ENCODE measurements at regions not wholly inside any gene's neighbourhood (a gene's known extent, or its start where the extent isn't known, plus 50 kb on each side); places are given as distances from the start of the nearest gene placed in this dataset.
"Not testable (repeated sequence)": the region's sequence is repeated elsewhere in the genome, so short reads cannot be mapped to it uniquely, and the experiment has no call there.

DNA sequence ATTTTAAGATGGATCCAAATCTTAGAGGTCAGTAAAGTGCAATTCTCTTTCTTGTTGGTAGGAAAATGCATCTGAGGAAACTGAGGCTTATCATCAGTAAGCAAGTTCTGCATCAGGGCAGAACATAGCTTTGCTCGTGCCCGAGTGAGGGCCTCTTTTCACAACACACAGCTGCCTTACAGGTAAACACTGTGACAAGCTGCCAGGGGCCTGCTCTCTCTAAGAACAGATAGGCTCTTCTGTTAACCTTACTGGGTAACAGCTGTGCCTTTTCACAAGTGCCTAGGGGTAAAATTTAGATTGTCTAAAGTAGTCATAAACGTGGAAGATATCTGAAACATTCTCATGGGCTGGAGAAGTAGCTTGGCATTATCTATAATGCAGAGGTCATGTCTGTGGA, 118.1 kb downstream of the C3orf38 start:
- in situ Hi-C loops (cut with HindIII; ENCODE audit: low pct_unique_long_range_greater_than_20kb, low sequenced_read_pairs): no loop called here
- DNase-seq (ENCODE audit: low read depth, low spot score): no peak

DNA sequence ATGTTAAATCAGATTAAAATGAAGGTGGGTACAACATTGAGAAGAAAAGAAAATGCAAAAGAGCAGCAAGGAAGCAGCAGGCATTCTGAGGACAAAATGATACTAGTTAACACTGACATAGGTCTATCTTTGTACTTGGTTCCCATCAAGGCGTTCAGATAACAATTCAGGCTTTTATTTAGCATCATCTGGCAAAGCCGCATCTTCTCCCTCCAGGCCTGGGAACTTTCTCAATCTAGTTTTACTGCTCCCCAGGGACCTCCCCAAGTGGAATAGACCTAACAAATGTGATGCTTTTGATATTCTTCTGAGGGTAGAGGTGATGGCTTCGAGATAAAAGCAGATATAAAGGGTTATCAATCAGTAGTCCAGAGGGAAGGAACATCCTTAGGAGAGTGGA, 130.6 kb downstream of the C3orf38 start:
- peak; percentile 79 for DNase-seq (ENCODE audit: low read depth, low spot score)

DNA sequence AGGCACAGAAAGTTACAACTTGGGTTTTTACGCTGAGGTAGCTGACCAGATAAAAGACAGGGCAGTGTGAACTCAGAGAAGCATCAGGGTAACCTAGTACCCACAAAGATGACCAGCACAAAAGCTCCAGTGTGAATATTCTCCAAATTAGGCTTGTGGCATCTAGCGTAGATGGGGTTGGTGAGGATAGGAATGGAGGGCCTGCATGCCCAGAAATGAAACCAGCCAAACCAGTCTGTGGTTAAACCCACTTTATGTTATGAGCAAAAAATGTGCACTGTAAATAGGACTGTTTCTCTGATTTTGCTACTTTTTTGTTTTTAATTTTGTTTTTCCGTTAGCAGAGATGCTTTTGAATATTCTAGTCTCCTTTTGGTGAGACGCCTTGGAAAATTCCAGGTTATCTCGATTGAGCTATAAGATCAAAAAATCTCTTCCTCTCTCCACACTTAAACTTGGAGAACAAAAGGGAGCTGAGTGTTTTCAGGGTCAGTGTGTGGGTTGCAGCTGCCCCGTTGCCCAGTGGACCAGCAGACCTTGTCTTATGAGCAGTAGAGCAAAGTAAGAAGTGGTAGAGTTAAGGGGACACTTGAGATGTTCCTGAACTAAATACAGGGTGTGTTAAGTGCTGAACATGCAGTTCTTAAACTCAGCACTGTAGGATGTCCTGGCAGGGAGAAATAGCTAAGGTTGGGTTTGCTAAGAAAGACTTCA, 132.9 kb downstream of the C3orf38 start:
- in situ Hi-C loops (cut with HindIII; ENCODE audit: low pct_unique_long_range_greater_than_20kb, low sequenced_read_pairs): no loop called here
- DNase-seq (ENCODE audit: low read depth, low spot score): no peak

More for the DNA sequence above, 130.6 kb downstream of the C3orf38 start:
- in situ Hi-C loops (cut with HindIII; ENCODE audit: low pct_unique_long_range_greater_than_20kb, low sequenced_read_pairs): no loop called here

DNA sequence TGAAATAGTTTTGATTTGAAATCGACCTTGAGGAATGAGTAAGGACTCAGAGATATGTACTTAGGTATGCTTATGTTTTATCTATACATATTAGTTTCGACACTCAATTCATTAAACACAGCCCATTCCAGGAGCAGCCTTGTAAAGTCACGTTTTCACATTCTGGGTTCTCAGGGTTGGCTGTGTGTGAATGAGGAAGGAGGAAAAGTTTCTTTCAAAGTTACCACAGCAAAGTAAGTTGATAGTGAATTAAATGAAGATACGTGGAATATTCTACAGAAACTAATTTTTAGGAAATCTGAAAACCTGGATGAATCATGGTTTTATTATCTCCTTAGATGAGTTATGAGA, 133.5 kb downstream of the C3orf38 start:
- in situ Hi-C loops (cut with HindIII; ENCODE audit: low pct_unique_long_range_greater_than_20kb, low sequenced_read_pairs): no loop called here
- DNase-seq (ENCODE audit: low read depth, low spot score): no peak

DNA sequence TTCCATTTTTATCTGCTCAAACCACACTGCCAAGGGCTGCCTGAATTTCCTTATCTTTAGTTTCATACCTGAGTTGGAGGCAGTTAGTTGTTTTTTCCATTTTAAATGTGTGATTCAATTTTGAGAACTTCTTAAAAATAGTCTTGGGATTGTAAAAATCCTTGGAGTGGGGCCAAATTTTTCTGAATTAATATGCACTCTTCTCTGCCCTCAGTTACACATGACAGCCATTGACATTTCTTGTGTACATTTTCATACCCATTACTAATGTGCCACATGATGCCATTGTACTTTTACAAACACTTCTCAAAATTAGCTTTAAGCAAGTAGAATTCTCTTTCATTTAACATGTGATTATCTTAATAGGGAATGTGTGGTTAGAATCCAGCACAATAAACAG, 141.7 kb downstream of the C3orf38 start:
- in situ Hi-C loops (cut with HindIII; ENCODE audit: low pct_unique_long_range_greater_than_20kb, low sequenced_read_pairs): no loop called here
- peak; percentile 42 for DNase-seq (ENCODE audit: low read depth, low spot score)

DNA sequence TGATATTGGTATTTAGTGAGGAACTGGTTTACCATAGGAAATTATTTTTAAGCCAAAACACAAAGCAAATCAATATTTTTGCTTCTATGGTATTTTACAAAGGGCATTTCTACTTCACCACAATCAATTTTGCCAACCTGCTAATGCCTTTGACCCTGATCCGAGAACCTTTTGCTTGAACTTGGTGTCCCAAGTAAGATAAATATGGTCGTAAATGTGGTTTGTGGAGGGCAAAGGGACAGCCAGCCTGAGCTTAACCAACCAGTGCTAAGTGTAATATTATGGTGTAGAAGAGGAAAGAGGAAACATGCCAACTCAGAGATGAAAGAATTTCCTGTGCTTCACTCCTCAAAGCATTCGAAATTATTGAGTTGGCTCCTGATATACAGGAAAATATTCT, 148.4 kb downstream of the C3orf38 start:
- in situ Hi-C loops (cut with HindIII; ENCODE audit: low pct_unique_long_range_greater_than_20kb, low sequenced_read_pairs): no loop called here
- DNase-seq (ENCODE audit: low read depth, low spot score): no peak

DNA sequence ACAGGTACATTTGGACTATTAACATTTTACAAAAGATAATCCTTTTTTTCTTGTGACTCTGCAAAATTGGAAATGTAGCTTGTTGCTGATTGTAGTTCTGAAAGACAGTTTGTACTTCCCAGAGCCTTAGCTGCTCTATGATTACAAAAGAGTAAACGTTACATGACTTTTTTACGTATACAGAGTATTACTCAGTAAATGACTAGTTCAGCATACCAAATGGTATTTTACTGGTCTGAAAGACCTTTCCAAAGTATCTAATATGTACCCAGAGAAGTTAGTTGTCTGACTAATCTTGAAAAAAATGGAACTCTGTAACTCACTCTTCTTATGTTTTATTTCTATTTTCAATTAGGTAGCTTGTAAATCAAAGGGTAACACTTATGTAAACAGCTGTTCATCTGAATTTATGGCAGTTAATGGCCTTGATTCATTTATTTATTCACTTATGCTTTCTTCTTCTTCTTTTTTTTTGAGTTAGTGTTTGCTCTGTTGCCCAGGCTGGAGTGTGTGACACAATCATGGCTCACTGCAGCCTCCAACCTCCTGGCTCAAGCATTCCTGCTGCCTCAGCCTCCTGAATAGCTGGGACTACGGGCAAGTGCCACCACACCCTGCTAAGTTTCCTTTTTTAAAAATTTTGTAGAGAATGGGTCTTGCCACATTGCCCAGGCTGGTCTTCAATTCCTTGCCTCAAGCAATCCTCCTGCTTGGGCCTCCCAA, 151.7 kb downstream of the C3orf38 start:
- DNase-seq (ENCODE audit: low read depth, low spot score): no peak
- in situ Hi-C loops (cut with HindIII; ENCODE audit: low pct_unique_long_range_greater_than_20kb, low sequenced_read_pairs): no loop called here

DNA sequence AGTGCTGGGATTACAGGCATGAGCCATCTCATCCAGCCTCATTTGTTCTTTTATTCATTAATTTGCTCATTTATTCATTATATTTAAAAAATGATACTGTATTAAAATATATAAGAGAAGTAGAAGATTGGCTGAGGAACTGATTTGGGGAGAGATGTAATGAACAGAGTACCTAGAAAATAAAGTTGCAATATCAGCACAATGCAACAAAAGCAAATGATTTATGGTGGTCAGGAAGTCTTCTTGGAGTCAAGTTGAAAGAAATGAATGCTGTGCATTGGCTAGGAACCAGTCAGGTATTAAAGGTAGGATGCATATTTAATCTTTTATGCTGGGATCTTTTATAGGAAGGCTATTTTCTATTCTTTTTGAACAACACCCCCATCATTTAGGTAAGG, 152.2 kb downstream of the C3orf38 start:
- in situ Hi-C loops (cut with HindIII; ENCODE audit: low pct_unique_long_range_greater_than_20kb, low sequenced_read_pairs): no loop called here

DNA sequence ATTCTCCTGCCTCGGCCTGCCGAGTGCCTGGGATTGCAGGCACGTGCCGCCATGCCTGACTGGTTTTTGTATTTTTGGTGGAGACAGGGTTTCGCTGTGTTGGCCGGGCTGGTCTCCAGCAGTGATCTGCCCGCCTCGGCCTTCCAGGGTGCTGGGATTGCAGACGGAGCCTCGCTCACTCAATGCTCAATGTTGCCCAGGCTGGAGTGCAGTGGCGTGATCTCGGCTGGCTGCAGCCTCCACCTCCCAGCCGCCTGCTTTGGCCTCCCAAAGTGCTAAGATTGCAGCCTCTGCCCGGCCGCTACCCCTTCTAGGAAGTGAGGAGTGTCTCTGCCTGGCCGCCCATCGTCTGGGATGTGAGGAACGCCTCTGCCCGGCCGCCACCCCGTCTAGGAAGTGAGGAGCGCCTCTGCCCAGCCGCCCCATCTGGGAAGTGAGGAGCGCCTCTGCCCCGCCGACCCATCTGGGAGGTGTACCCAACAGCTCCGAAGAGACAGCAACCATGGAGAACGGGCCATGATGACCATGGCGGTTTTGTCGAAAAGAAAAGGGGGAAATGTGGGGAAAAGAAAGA, 153.7 kb downstream of the C3orf38 start:
- in situ Hi-C loops (cut with HindIII; ENCODE audit: low pct_unique_long_range_greater_than_20kb, low sequenced_read_pairs); DNase-seq (ENCODE audit: low read depth, low spot score): not testable (repeated sequence)

More for the DNA sequence above, 152.2 kb downstream of the C3orf38 start:
- no peak for DNase-seq (ENCODE audit: low read depth, low spot score)

DNA sequence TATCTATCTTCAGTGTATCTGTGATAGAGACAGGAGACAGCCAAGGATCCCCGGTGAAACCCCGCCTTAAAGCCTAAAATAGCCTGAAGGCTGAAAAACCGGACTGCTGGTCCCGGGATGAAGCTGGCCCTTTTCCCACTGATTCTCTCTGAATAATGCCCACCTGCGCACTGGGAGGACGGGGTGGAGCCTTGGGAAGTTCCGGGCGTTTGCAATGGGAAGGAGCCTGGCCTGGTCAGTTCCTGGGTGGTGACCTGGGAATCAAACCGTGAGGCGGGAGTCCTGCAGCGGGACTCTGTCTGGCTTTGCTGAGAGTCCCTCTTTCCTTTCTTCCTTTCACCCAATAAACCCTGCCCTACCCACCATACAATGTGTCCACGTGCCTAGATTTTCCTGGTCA, 157.9 kb downstream of the C3orf38 start:
- no peak for DNase-seq (ENCODE audit: low read depth, low spot score)
- in situ Hi-C loops (cut with HindIII; ENCODE audit: low pct_unique_long_range_greater_than_20kb, low sequenced_read_pairs): no loop called here

DNA sequence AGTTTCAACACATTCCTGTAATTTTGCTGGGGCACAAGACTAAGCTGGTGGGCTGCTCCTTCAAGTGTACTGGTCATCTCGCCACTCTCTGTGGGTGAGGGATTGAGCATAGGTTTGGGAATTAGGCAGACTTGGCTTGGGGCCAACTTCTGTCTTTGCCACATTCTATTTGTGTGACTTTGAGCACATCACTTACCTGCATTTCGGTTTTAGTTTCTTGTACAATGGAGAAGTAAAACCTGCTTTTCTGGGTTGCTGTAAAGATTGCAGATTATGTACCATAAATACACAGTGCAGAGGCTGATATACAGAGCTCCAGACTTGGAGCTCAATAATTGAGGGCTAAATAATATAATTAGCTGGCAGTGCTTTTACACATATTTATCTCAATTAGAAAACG, 162.1 kb downstream of the C3orf38 start:
- no peak for DNase-seq (ENCODE audit: low read depth, low spot score)
- in situ Hi-C loops (cut with HindIII; ENCODE audit: low pct_unique_long_range_greater_than_20kb, low sequenced_read_pairs): no loop called here

DNA sequence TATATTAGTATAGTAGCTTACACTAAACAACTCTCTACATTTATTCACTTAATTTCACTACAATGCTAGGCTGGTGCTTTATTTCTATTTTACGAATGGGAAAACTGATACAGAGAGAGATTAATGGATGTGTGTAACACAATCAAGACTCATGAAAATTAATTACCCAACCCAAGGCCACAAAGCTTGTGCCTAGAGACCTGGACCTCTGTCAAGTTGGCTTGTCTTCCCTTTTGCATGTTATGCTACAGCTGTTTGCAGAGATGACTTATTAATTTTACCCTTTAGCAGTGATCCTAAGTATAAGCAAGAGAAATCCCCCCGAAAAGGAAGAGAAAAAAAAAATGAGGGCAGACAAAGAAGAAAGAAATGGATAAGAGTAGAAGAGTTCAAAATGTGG, 162.5 kb downstream of the C3orf38 start:
- in situ Hi-C loops (cut with HindIII; ENCODE audit: low pct_unique_long_range_greater_than_20kb, low sequenced_read_pairs): no loop called here
- DNase-seq (ENCODE audit: low read depth, low spot score): no peak

DNA sequence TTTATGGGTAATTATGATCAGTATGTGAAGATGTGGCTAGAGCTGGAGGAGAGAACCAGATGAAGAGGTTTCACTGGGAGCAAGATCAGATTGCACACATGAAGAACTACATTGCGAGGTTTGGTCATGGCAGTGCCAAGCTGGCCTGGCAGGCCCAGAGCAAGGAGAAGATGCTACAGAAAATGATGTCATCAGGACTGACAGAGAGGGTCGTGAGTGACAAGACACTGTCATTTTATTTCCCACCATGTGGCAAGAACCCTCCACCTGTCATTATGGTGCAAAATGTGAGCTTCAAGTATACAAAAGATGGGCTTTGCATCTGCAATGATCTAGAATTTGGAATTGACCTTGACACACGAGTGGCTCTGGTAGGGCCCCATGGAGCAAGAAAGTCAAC, 168.3 kb downstream of the C3orf38 start:
- in situ Hi-C loops (cut with HindIII; ENCODE audit: low pct_unique_long_range_greater_than_20kb, low sequenced_read_pairs): no loop called here
- DNase-seq (ENCODE audit: low read depth, low spot score): no peak

DNA sequence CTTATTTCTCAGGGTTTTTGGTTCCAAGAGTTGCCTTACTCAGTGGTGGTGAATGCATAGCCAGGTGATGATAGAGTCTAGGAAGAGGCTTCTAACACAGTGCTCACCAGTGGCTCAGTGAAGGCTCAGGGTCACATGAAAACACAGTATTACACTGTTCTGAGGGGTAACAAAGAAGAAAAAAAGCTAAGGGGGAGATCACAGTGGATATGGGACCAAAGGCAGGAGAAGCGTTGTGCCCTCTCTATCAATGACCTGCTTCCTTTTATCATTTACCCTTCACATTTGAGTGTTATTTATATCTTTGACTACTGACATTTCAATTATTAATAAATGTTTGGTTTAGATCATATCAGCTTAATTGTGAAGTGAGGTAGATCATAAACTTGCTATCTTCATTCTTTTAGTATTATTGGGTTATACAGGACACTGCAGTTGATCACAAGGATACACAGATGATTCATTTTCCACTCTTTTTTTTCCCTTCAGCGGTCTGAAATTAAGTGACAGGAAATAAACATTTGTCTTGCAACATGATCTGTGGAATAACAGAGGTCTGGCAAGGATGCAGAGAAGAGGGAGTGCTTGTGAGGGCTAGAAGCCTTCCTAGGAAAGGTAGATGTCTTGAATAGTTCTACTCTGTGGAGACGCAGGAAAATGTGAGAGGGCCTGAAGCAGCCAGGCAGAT, 171.7 kb downstream of the C3orf38 start:
- in situ Hi-C loops (cut with HindIII; ENCODE audit: low pct_unique_long_range_greater_than_20kb, low sequenced_read_pairs): no loop called here
- DNase-seq (ENCODE audit: low read depth, low spot score): no peak

DNA sequence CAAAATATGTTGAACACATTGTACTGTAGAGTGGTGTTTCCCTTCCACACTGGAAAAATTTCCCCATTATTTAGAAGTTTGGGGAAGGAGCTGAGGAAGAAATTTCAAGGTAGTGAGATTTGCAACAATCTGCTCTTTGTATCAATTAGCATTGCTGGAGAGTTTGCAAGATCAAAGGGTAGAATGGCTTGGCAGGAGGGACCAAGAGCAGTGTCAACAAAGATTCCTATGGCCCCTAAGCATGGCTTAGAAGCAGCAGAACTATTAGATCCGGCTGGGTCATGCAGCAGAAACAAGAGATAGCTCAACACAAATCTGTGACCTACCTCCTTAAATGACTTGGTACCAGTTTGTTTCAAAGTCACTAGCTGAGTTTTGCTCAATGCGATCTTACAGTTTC, 175.0 kb downstream of the C3orf38 start:
- DNase-seq (ENCODE audit: low read depth, low spot score): no peak
- in situ Hi-C loops (cut with HindIII; ENCODE audit: low pct_unique_long_range_greater_than_20kb, low sequenced_read_pairs): no loop called here

DNA sequence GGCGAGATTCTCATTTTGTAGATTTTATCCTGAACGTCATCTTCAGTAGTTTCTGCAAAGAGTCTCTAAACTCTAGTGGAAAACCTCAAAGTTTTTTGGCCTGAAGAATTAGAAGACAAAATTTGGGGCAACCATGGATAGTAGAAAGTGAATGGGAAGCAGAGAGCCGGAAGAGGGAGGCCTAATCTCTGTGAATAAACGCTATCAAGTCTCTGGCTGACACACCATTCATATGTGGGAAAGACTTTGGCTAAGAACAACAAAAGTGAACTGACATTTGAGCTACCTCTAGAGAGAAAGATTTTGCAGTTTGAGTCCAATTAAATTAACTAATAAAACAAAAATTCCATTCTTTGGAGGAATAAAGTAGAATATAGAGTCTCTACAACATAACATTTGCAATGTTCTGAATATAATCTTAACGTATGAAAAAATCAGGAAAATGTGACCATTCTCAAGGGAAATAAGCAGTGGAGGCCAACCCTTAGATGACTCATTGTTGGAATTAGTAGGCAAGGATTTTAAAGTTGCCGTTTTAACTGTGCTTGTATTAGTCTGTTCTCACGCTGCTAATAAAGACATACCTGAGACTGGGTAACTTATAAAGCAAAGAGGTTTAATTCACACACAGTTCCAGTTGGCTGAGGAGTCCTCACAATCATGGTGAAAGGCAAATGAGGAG, 184.6 kb downstream of the C3orf38 start:
- in situ Hi-C loops (cut with HindIII; ENCODE audit: low pct_unique_long_range_greater_than_20kb, low sequenced_read_pairs): no loop called here
- no peak for DNase-seq (ENCODE audit: low read depth, low spot score)

DNA sequence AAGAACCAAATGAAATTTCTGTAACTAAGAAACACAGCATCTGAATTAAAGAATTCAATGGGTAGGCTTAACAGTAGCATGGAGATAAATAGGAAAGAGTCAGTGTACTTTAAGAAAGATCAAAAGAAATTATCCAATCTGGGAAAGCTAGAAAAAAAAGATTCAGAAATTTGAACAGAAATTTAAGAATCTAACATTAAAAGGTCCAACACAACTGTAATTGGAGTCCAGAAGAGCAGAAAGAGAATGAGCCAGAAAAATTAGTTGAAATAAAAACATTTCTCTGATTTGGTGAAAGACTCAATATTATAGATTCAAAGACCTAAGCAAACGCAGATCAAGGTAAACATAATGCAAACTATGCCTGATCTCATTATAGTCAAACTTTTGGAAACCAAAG, 187.1 kb downstream of the C3orf38 start:
- in situ Hi-C loops (cut with HindIII; ENCODE audit: low pct_unique_long_range_greater_than_20kb, low sequenced_read_pairs): no loop called here
- no peak for DNase-seq (ENCODE audit: low read depth, low spot score)

DNA sequence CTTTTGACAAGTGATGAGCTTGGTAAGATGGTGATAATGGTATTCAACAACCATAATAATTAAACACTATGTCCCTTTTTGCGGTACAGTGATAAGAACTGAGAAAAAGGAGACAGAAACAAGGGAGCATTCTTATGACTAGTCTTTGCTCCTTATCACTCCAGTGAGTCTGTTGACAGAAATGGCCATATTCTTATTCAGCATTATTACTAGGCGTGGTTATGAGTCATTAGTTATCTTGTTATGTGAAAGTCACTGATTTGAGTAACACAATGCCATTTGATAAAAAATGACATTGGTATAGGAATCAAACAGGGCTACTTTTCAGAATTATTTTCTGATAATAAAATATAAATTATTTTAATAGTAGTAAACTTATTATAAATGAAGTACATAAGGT, 193.5 kb downstream of the C3orf38 start:
- in situ Hi-C loops (cut with HindIII; ENCODE audit: low pct_unique_long_range_greater_than_20kb, low sequenced_read_pairs): no loop called here
- DNase-seq (ENCODE audit: low read depth, low spot score): no peak
